Heart right ventricle (tissue), 16 donors: ENCODE measurements at regions not wholly inside any gene's neighbourhood (a gene's known extent, or its start where the extent isn't known, plus 50 kb on each side); places are given as distances from the start of the nearest gene placed in this dataset.

Experiments used
- ATAC-seq, 8 donors: fragments of 200-7000 bp; cut with Tn5 transposase; one replicate each; pipeline ENCODE4 v1.9.1; 2020; ENCODE audit warnings: mild to moderate bottlenecking in 8 of 8, moderate library complexity in 8 of 8, moderate number of reproducible peaks in 1 of 8
- DNase-seq, 2 donors: peaks; one replicate each; pipeline ENCODE4 v3.0.0-alpha.2; 2020
- H3K27ac ChIP-seq, 10 donors: fragments of 200-600 bp; sonication (generic) in 2 of 10; one replicate each; pipeline versions ENCODE4 v1.5.0 to v1.8.0; 2020 to 2022; ENCODE audit warnings: mild to moderate bottlenecking in 3 of 10
- H3K27me3 ChIP-seq, 7 donors: fragments of 200-600 bp; one replicate each; pipeline ENCODE4 v1.8.0; 2021 to 2022; ENCODE audit warnings: mild to moderate bottlenecking in 2 of 7
- H3K36me3 ChIP-seq, 9 donors: fragments of 200-600 bp; sonication (generic) in 1 of 9; one replicate each; pipeline versions ENCODE4 v1.5.0 to v1.8.0; 2020 to 2022; ENCODE audit warnings: mild to moderate bottlenecking in 2 of 9
- H3K4me1 ChIP-seq, 9 donors: fragments of 200-600 bp; sonication (generic) in 1 of 9; one replicate each; pipeline versions ENCODE4 v1.5.0 to v1.8.0; 2020 to 2022; ENCODE audit warnings: mild to moderate bottlenecking in 4 of 9
- H3K4me3 ChIP-seq, 10 donors: fragments of 200-600 bp; sonication (generic) in 2 of 10; one replicate each; pipeline versions ENCODE4 v1.5.0 to v1.8.0; 2020 to 2022; ENCODE audit warnings: mild to moderate bottlenecking in 7 of 10, moderate library complexity in 2 of 10
- H3K9me3 ChIP-seq, 11 donors: fragments of 200-600 bp in 10 of 11; sonication (generic) in 2 of 11; one replicate each; pipeline versions ENCODE4 v1.5.0 to v1.8.0; 2013 to 2022; ENCODE audit warnings: mild to moderate bottlenecking in 2 of 11, control low read depth in 1 of 11, moderate library complexity in 1 of 11
- WGBS, 2 donors: extraction: QIAGEN DNeasy Blood & Tissue Kit; methylation state at CpG; one replicate each; pipeline ENCODE4 v1.1.7; 2013; ENCODE audit warnings: inconsistent platforms in 1 of 2; 5-methylcytosine and 5-hydroxymethylcytosine counted together
- intact Hi-C, 10 donors: fragments of 100-400 bp; cut with DNase I; formaldehyde crosslinking; loops; one replicate each; pipeline versions ENCODE4 v1.11.1 to v1.14.2; 2022
- TF ChIP-seq, protein P1 (sequence below), 9 donors: fragments of 200-600 bp; sonication (generic) in 2 of 9; IDR thresholded peaks; one replicate each; pipeline versions ENCODE4 v1.5.0 to v1.8.0; 2021 to 2022; ENCODE audit warnings: antibody characterized with exemption in 9 of 9, mild to moderate bottlenecking in 5 of 9, moderate library complexity in 1 of 9
- donor health status: Arrhythmogenic right ventricular cardiomyopathy.
- donor health status: ischemic (EF 13 %, LVEDD 7.1; RV severe dilation, severe dysfunction).
- donor health status: healthy with polysubstance abuse.
- donor health status: DM: no; HTN: yes; CAD: no.
- donor health status: DM: no; HTN: no; CAD: no.
- donor health status: ischemic (EF 25% LVEDD 6.9; RV normal size, moderate dysfunction).
- donor health status: ischemic (EF 25% LVEDD 5.7; RV mildly dilated, moderate dysfunction).
- donor health status: healthy.
- donor health status: DM: yes; HTN: yes; CAD: no.
- donor health status: Ischemic cardiomyopathy.
- donor health status: ischemic (EF 35%, LVEDD 5.7; RV mildly dilated, moderate dysfunction).
- donor health status: nonischemic (EF 11% LVEDD 7.7; RV severe dilation, severe dysfunction).
- donor health status: DM: yes; HTN: yes; CAD: no.
- donor health status: PGD.
- donor health status: ischemic (EF 29% LVEDD 5.4; RV normal size, mild dysfunction).
- donor health status: nonischemic (EF 23%, LVEDD 6.1; RV moderate dilation, normal function).

DNA sequence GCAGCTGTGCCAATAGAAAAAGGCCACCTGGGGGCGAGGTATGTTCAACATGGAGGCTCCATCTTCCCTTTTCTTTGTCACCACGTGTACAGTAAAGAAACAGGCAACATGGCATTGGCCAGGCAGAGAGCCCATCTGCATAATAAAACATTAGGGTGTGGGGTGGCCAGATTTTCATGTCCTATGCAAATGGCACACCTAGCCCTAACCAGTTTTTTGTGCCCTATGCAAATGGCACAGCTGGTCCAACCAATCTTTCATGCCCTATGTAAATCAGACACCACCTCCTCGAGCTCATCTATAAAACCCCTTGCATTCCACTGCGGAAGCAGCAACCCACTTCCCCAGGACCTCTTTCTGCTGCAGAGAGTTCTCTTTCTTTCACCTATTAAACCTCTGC, 149.1 kb upstream of the RGS6 start:
- Histone ChIP-seq H3K4me3 (no peak overlapping the region), H3K27me3 (no peaks in the 10 kb centered on the region), H3K4me1 (peaks cover 0 to 29% (median 4%) of the 10 kb centered on the region in 9 donors), H3K9me3 (no peaks in the 10 kb centered on the region), H3K27ac (no peak overlapping the region), H3K36me3 (no peaks in the 10 kb centered on the region)
- no peak for ATAC-seq
- TF ChIP-seq, protein P1, sequence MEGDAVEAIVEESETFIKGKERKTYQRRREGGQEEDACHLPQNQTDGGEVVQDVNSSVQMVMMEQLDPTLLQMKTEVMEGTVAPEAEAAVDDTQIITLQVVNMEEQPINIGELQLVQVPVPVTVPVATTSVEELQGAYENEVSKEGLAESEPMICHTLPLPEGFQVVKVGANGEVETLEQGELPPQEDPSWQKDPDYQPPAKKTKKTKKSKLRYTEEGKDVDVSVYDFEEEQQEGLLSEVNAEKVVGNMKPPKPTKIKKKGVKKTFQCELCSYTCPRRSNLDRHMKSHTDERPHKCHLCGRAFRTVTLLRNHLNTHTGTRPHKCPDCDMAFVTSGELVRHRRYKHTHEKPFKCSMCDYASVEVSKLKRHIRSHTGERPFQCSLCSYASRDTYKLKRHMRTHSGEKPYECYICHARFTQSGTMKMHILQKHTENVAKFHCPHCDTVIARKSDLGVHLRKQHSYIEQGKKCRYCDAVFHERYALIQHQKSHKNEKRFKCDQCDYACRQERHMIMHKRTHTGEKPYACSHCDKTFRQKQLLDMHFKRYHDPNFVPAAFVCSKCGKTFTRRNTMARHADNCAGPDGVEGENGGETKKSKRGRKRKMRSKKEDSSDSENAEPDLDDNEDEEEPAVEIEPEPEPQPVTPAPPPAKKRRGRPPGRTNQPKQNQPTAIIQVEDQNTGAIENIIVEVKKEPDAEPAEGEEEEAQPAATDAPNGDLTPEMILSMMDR (IDR thresholded peaks at IDR 0.05) = no peak
- intact Hi-C loops = loop anchor here in 1 of 10 donors (10.0 kb wide), 1 partner anchor 52 kb away; no protein-coding TSS in a partner anchor
- no peak for DNase-seq
- 77 to 80% methylated on average over 4 of the region's 4 CpGs for WGBS, 2 donors

- DNase-seq = no peak
- H3K9me3 ChIP-seq = no peaks in the 10 kb centered on the region
- intact Hi-C loops = loop anchor here in 1 of 10 donors (10.0 kb wide), 1 partner anchor 51 kb away; no protein-coding TSS in a partner anchor
- H3K27ac ChIP-seq = no peak overlapping the region
- no peak for ATAC-seq
- 53 to 80% methylated on average over 4 of the region's 4 CpGs for WGBS, 2 donors
- no peaks in the 10 kb centered on the region for H3K36me3 ChIP-seq
- TF ChIP-seq, protein P1 (IDR thresholded peaks at IDR 0.05) = no peak
- no peak overlapping the region for H3K4me3 ChIP-seq
- peaks cover 0 to 29% (median 4%) of the 10 kb centered on the region in 9 donors for H3K4me1 ChIP-seq
- H3K27me3 ChIP-seq = no peaks in the 10 kb centered on the region
These were observed 148.4 kb upstream of the RGS6 start for GRCh38 chr14:71783786-71784185.

DNA sequence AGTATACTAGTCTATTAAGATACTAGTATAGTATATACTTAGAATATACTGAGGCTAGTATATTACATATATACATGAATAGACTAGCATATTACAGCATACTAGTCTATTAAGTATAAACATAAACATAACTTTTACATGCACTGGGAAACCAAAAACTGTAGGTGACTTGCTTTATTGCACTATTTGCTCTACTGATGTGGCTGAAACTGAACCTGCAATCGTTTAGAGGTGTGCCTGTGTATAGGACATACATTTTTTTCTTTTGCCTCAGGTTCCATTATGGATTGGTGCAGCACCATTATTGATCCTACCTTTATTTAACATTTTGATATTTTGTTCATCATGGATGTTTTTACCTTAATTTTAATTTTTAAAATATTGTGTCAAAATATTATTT, 143.2 kb upstream of the RGS6 start:
- intact Hi-C loops = loop anchor here in 1 of 10 donors (10.0 kb wide), 1 partner anchor 46 kb away; no protein-coding TSS in a partner anchor
- WGBS, 2 donors = 65 to 73% methylated on average over 1 of the region's 1 CpG

DNA sequence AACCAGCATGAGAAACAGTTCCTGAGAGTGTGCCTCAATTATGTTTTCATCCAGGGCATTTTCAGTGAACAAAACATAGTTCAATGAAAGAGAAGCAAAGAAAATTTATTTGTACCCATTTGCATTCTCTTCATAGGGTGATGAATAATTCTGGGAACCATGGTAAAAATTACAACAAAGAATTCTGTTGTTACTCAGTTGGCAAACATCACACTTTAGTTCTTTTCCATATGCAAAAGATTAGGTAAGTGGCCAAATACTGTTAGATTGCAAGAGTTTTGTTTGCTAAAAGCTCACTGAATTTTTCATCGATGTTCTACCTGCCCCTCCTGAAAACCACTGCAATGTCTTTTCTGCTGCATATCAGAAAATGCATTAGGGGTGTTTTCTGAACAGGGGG, 132.4 kb upstream of the RGS6 start:
- ATAC-seq (no peak), DNase-seq (no peak)
- H3K4me1 ChIP-seq = no peaks in the 10 kb centered on the region
- intact Hi-C loops = no loop called here
- no peaks in the 10 kb centered on the region for H3K36me3 ChIP-seq
- TF ChIP-seq, protein P1 (IDR thresholded peaks at IDR 0.05) = no peak
- H3K27me3 ChIP-seq = no peaks in the 10 kb centered on the region
- 81% methylated on average over 1 of the region's 1 CpG for WGBS, 2 donors
- no peaks in the 10 kb centered on the region for H3K9me3 ChIP-seq
- H3K27ac ChIP-seq = no peak overlapping the region
- no peak overlapping the region for H3K4me3 ChIP-seq

More for the DNA sequence above, 143.2 kb upstream of the RGS6 start:
- TF ChIP-seq, protein P1 (IDR thresholded peaks at IDR 0.05) = no peak
- no peak overlapping the region for H3K27ac ChIP-seq
- H3K9me3 ChIP-seq = peaks cover 0 to 24% (median 7%) of the 10 kb centered on the region in 11 donors
- H3K4me1 ChIP-seq = no peaks in the 10 kb centered on the region
- H3K36me3 ChIP-seq = no peaks in the 10 kb centered on the region
- ATAC-seq (no peak), DNase-seq (no peak)
- no peaks in the 10 kb centered on the region for H3K27me3 ChIP-seq
- no peak overlapping the region for H3K4me3 ChIP-seq
